SU-DHL-6 (cell line): ENCODE measurements at regions not wholly inside any gene's neighbourhood (a gene's known extent, or its start where the extent isn't known, plus 50 kb on each side); places are given as distances from the start of the nearest gene placed in this dataset.

Source experiments
- H2AFZ ChIP-seq: fragments of 200-600 bp; sonication (generic); 2 replicates; pipeline ENCODE4 v1.6.1; 2014; ENCODE audit warnings: low read depth, mild to moderate bottlenecking, moderate library complexity, mixed read lengths, antibody characterized with exemption, low read length; ENCODE audit not compliant: severe bottlenecking
- H3F3A ChIP-seq: fragments of 200-600 bp; shearing (Covaris generic); 2 replicates; pipeline ENCODE4 v1.6.0; 2016; ENCODE audit warnings: antibody characterized with exemption, mild to moderate bottlenecking; ENCODE audit not compliant: insufficient read depth
- H3K27ac ChIP-seq: fragments of 200-600 bp; sonication (generic); 2 replicates; pipeline ENCODE4 v1.5.1; 2016; ENCODE audit warnings: low read depth, mild to moderate bottlenecking, low read length, moderate library complexity, mixed read lengths
- H3K27me3 ChIP-seq: fragments of 200-600 bp; sonication (generic), shearing (Covaris generic); 2 replicates; pipeline ENCODE4 v1.6.0; 2014; ENCODE audit warnings: mild to moderate bottlenecking, low read length
- H3K36me3 ChIP-seq: fragments of 200-600 bp; sonication (generic); 2 replicates; pipeline ENCODE4 v1.6.1; 2014; ENCODE audit warnings: mild to moderate bottlenecking, low read length, mixed read lengths
- H3K4me2 ChIP-seq: fragments of 300-600, 200-600 bp; shearing (Covaris generic), sonication (generic); 2 replicates; pipeline ENCODE4 v1.6.0; 2014; ENCODE audit warnings: low read length, low read depth, mild to moderate bottlenecking; ENCODE audit not compliant: poor library complexity, severe bottlenecking
- H3K4me3 ChIP-seq: fragments of 200-600 bp; sonication (generic); 2 replicates; pipeline ENCODE4 v1.5.1; 2014; ENCODE audit warnings: antibody characterized with exemption, low read length, mild to moderate bottlenecking, mixed read lengths; ENCODE audit not compliant: insufficient read depth, poor library complexity, severe bottlenecking
- H3K79me2 ChIP-seq: fragments of 200-600 bp; sonication (generic); 2 replicates; pipeline ENCODE4 v1.6.1; 2014; ENCODE audit warnings: mild to moderate bottlenecking, low read length, moderate library complexity; ENCODE audit not compliant: insufficient read depth
- H3K9ac ChIP-seq: fragments of 200-600 bp; sonication (generic); 2 replicates; pipeline ENCODE4 v1.7.0; 2014; ENCODE audit warnings: mild to moderate bottlenecking, low read length
- H3K9me2 ChIP-seq: fragments of 200-600 bp; sonication (generic); replicated peaks from 2 replicates; pipeline ENCODE4 v1.6.1; 2014; ENCODE audit warnings: low read length; ENCODE audit not compliant: insufficient read depth
- H3K9me3 ChIP-seq: fragments of 200-600 bp; sonication (generic); 2 replicates; pipeline ENCODE4 v1.6.1; 2014; ENCODE audit warnings: low read length, mixed read lengths; ENCODE audit not compliant: insufficient read depth
- H4K20me1 ChIP-seq: fragments of 200-600 bp; sonication (generic); 2 replicates; pipeline ENCODE4 v1.6.1; 2014; ENCODE audit warnings: low read depth, mild to moderate bottlenecking, antibody characterized with exemption, low read length, moderate library complexity, mixed read lengths
- EZH2phosphoT487 ChIP-seq: fragments of 200-600 bp; sonication (generic), shearing (Covaris generic); conservative IDR thresholded peaks from 2 replicates; pipeline ENCODE4 v1.6.1; 2018; ENCODE audit warnings: mild to moderate bottlenecking, antibody characterized with exemption, low read length, moderate library complexity, mixed read lengths
- TF ChIP-seq, protein P1 (sequence below): fragments of 200-600 bp; sonication (generic); IDR thresholded peaks from one replicate; pipeline ENCODE4 v1.5.1; 2017; ENCODE audit warnings: antibody characterized with exemption, mild to moderate bottlenecking, low read length, moderate library complexity; ENCODE audit not compliant: insufficient read depth, poor library complexity, severe bottlenecking

GRCh38 chr6:144847916-144848315 is 562.8 kb downstream of the UTRN start:
- no peaks in the 10 kb centered on the region for H3K79me2 ChIP-seq
- TF ChIP-seq EZH2phosphoT487: no peak
- TF ChIP-seq, protein P1, sequence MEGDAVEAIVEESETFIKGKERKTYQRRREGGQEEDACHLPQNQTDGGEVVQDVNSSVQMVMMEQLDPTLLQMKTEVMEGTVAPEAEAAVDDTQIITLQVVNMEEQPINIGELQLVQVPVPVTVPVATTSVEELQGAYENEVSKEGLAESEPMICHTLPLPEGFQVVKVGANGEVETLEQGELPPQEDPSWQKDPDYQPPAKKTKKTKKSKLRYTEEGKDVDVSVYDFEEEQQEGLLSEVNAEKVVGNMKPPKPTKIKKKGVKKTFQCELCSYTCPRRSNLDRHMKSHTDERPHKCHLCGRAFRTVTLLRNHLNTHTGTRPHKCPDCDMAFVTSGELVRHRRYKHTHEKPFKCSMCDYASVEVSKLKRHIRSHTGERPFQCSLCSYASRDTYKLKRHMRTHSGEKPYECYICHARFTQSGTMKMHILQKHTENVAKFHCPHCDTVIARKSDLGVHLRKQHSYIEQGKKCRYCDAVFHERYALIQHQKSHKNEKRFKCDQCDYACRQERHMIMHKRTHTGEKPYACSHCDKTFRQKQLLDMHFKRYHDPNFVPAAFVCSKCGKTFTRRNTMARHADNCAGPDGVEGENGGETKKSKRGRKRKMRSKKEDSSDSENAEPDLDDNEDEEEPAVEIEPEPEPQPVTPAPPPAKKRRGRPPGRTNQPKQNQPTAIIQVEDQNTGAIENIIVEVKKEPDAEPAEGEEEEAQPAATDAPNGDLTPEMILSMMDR: no peak
- no peaks in the 10 kb centered on the region for H3K27me3 ChIP-seq
- H2AFZ ChIP-seq: no peak overlapping the region
- H4K20me1 ChIP-seq: no peaks in the 10 kb centered on the region
- no peaks in the 10 kb centered on the region for H3K36me3 ChIP-seq
- H3K4me2 ChIP-seq: no peak overlapping the region
- no peak overlapping the region for H3K4me3 ChIP-seq
- H3K9me3 ChIP-seq: no peaks in the 10 kb centered on the region
- H3K9me2 ChIP-seq: no peaks in the 10 kb centered on the region
- H3K9ac ChIP-seq: no peak overlapping the region
- no peaks in the 10 kb centered on the region for H3F3A ChIP-seq
- no peak overlapping the region for H3K27ac ChIP-seq

- Histone ChIP-seq H3K27ac (no peak overlapping the region), H3K36me3 (no peaks in the 10 kb centered on the region), H2AFZ (no peak overlapping the region), H3K79me2 (no peaks in the 10 kb centered on the region), H3K4me3 (no peak overlapping the region), H3F3A (no peaks in the 10 kb centered on the region), H3K4me2 (no peak overlapping the region), H3K9me3 (no peaks in the 10 kb centered on the region), H4K20me1 (no peaks in the 10 kb centered on the region), H3K27me3 (no peaks in the 10 kb centered on the region), H3K9ac (no peak overlapping the region), H3K9me2 (no peaks in the 10 kb centered on the region)
- no peak for TF ChIP-seq EZH2phosphoT487
- TF ChIP-seq, protein P1: no peak
Measured at GRCh38 chr6:144849920-144850319, 564.8 kb downstream of the UTRN start.

DNA sequence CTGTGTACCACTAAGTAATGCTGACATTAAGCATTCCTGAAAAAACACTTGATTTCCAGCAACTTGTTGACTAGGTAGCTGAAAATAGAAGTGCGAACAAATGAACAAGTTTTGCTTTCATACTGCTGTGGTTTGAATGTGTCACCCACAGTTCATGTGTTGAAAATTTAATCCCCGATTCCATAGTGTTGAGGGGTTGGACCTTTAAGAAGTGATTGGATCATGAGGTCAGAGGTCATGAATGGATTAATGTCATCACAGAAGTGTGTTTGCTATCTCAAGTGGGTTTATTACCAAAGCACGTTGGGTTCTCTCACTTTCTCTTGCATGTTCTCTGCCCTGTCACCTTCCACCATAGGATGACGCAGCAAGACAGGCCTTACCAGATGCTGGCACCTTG is 568.5 kb downstream of the UTRN start:
- H3K27ac ChIP-seq: no peak overlapping the region
- H3K9ac ChIP-seq: no peak overlapping the region
- no peak overlapping the region for H3K4me3 ChIP-seq
- no peaks in the 10 kb centered on the region for H3F3A ChIP-seq
- H3K27me3 ChIP-seq: no peaks in the 10 kb centered on the region
- no peaks in the 10 kb centered on the region for H4K20me1 ChIP-seq
- no peak overlapping the region for H3K4me2 ChIP-seq
- TF ChIP-seq, protein P1: no peak
- TF ChIP-seq EZH2phosphoT487: no peak
- no peak overlapping the region for H2AFZ ChIP-seq
- H3K36me3 ChIP-seq: no peaks in the 10 kb centered on the region
- no peaks in the 10 kb centered on the region for H3K9me2 ChIP-seq
- H3K79me2 ChIP-seq: no peaks in the 10 kb centered on the region
- no peaks in the 10 kb centered on the region for H3K9me3 ChIP-seq

DNA sequence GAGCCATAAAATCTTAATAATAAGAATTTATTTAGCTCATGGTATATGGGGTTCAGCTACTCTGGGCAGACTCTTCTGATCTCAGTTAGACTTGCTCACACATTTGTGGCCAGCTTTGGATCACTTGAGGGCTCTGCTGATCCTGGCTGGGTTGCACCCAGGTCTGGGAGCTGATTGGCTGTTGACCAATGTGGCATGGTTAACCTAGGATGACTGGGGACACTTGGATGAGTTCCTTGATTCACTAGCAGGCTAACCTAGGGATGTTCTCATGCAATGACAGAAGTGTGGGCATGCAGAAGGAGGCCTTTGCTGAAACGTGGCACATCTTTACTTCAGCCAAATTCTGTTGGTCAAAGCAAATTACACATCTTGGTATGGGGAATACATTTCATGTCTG is 569.5 kb downstream of the UTRN start:
- no peak for TF ChIP-seq EZH2phosphoT487
- TF ChIP-seq, protein P1: no peak
- H2AFZ ChIP-seq: no peak overlapping the region
- no peaks in the 10 kb centered on the region for H3K27me3 ChIP-seq
- no peaks in the 10 kb centered on the region for H3K9me3 ChIP-seq
- H3K4me2 ChIP-seq: no peak overlapping the region
- no peaks in the 10 kb centered on the region for H4K20me1 ChIP-seq
- H3F3A ChIP-seq: no peaks in the 10 kb centered on the region
- H3K27ac ChIP-seq: no peak overlapping the region
- H3K79me2 ChIP-seq: no peaks in the 10 kb centered on the region
- H3K9me2 ChIP-seq: no peaks in the 10 kb centered on the region
- H3K4me3 ChIP-seq: no peak overlapping the region
- no peaks in the 10 kb centered on the region for H3K36me3 ChIP-seq
- H3K9ac ChIP-seq: no peak overlapping the region
